ENCODE measurements at regions not wholly inside any gene's neighbourhood (a gene's known extent, or its start where the extent isn't known, plus 50 kb on each side); places are given as distances from the start of the nearest gene placed in this dataset.

DNA sequence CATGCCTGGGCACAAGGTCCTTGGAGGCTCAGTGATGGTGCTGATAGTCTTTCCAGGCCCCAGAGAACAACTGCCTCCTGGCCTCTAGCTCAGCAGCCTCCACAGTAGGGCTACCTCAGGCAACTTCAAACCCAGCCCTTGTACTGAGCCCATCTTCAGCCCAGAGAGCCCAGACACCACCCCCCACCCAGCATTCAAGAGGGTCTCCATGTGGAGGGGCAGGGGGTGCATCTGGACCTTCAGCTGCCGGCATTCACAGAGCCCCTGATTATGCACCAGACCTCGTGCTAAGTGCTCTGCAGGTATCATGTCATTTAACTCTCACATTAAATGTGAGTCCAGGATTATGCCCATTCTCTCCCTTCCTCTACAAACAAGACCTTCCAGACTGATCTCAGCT, 197.0 kb upstream of the ZC3H12A start:
- TF ChIP-seq YY1 (IDR thresholded peaks at IDR 0.05; ENCODE audit: insufficient read depth, insufficient read length) (no peak), ZNF274 (IDR thresholded peaks at IDR 0.05; ENCODE audit: low read depth, low read length) (no peak)
